ENCODE measurements at regions not wholly inside any gene's neighbourhood (a gene's known extent, or its start where the extent isn't known, plus 50 kb on each side); places are given as distances from the start of the nearest gene placed in this dataset.
"Not testable (repeated sequence)": the region's sequence is repeated elsewhere in the genome, so short reads cannot be mapped to it uniquely, and the experiment has no call there.

- Mint-ChIP-seq H3K4me1 (no peaks in the 10 kb centered on the region), H3K4me3 (no peak overlapping the region), H3K36me3 (no peaks in the 10 kb centered on the region), H3K27me3 (ENCODE audit: low read depth in 3 of 3) (no peaks in the 10 kb centered on the region), H3K9me3 (peaks cover 5 to 23% (median 14%) of the 10 kb centered on the region in 7 donors), H3K27ac (no peak overlapping the region)
- no peaks in the 10 kb centered on the region for H4K20me1 ChIP-seq (ENCODE audit: insufficient read depth, low read length)
- H3K9ac ChIP-seq (ENCODE audit: insufficient read depth, low read length, poor library complexity, severe bottlenecking) = no peak overlapping the region
- intact Hi-C loops (cut with micrococcal nuclease) = no loop called here
- H3K4me1 ChIP-seq (ENCODE audit: control insufficient read depth in 1 of 2, insufficient read depth in 2 of 2, low read length in 2 of 2) = no peaks in the 10 kb centered on the region
- H3K27ac ChIP-seq (ENCODE audit: low read depth in 1 of 2, low read length in 2 of 2) = no peak overlapping the region
- no peak for TF ChIP-seq CTCF (IDR thresholded peaks at IDR 0.05)
- H2AFZ ChIP-seq (ENCODE audit: insufficient read depth, low read depth, low read length, poor library complexity, severe bottlenecking) = no peak overlapping the region
- DNase-seq = no peak
- H3K36me3 ChIP-seq (replicated peaks in 1 of 2; ENCODE audit: control insufficient read depth in 1 of 2, insufficient read depth in 2 of 2, low read length in 2 of 2) = no peaks in the 10 kb centered on the region
- H3K79me2 ChIP-seq (ENCODE audit: insufficient read depth, low read length) = no peaks in the 10 kb centered on the region
- no CpG with 5 or more reads among the region's 3 CpGs for WGBS (ENCODE audit: insufficient coverage)
- H3K9me3 ChIP-seq (replicated peaks in 1 of 2; ENCODE audit: control insufficient read depth in 1 of 2, insufficient read depth in 1 of 2, low read length in 2 of 2) = peaks cover 14 to 17% of the 10 kb centered on the region in 2 donors
- no peaks in the 10 kb centered on the region for H3K27me3 ChIP-seq (ENCODE audit: control insufficient read depth in 2 of 2, insufficient read depth in 2 of 2, low read length in 2 of 2)
- H3K4me2 ChIP-seq (replicated peaks; ENCODE audit: extremely low read depth, low read length, poor library complexity, severe bottlenecking) = no peak overlapping the region
- H3K4me3 ChIP-seq (replicated peaks in 1 of 3; ENCODE audit: low read depth in 2 of 3, low read length in 3 of 3) = no peak overlapping the region
Observed at GRCh38 chr7:86372262-86372661, 271.4 kb upstream of the GRM3 start.

DNA sequence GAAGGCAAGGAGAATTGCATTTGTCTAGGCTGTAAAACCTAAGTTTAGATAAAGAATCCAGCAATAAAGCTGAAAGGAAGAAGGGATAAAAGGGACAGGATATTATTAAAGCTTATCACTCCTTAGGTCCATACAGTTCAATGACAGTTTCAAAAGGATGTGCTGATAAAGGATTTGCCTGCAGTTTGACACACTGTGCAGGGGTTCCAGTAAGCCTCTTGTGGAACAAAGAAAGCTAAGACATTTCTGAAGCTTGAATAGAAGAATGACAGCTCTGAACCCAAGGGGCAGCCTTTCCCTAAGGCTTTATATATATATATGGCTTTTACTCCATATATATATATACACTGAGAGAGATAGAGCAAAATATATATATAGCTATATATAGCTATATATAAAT lies 276.8 kb upstream of the GRM3 start:
- H3K36me3 ChIP-seq (replicated peaks in 1 of 2; ENCODE audit: control insufficient read depth in 1 of 2, insufficient read depth in 2 of 2, low read length in 2 of 2) = no peaks in the 10 kb centered on the region
- no peaks in the 10 kb centered on the region for H3K4me1 ChIP-seq (ENCODE audit: control insufficient read depth in 1 of 2, insufficient read depth in 2 of 2, low read length in 2 of 2)
- no peak overlapping the region for H3K4me3 ChIP-seq (replicated peaks in 1 of 3; ENCODE audit: low read depth in 2 of 3, low read length in 3 of 3)
- H3K4me3 Mint-ChIP-seq = no peak overlapping the region
- no peak for DNase-seq
- peaks cover 0 to 5% of the 10 kb centered on the region in 2 donors for H3K9me3 ChIP-seq (replicated peaks in 1 of 2; ENCODE audit: control insufficient read depth in 1 of 2, insufficient read depth in 1 of 2, low read length in 2 of 2)
- H3K9ac ChIP-seq (ENCODE audit: insufficient read depth, low read length, poor library complexity, severe bottlenecking) = no peak overlapping the region
- H3K79me2 ChIP-seq (ENCODE audit: insufficient read depth, low read length) = no peaks in the 10 kb centered on the region
- peaks cover 0 to 10% (median 3%) of the 10 kb centered on the region in 7 donors for H3K9me3 Mint-ChIP-seq
- no peaks in the 10 kb centered on the region for H3K4me1 Mint-ChIP-seq
- intact Hi-C loops (cut with micrococcal nuclease) = no loop called here
- no peaks in the 10 kb centered on the region for H4K20me1 ChIP-seq (ENCODE audit: insufficient read depth, low read length)
- no peaks in the 10 kb centered on the region for H3K27me3 Mint-ChIP-seq (ENCODE audit: low read depth in 3 of 3)
- H3K36me3 Mint-ChIP-seq = no peaks in the 10 kb centered on the region
- H3K27ac Mint-ChIP-seq = no peak overlapping the region
- TF ChIP-seq CTCF (IDR thresholded peaks at IDR 0.05) = no peak
- H3K27ac ChIP-seq (ENCODE audit: low read depth in 1 of 2, low read length in 2 of 2) = no peak overlapping the region
- H3K4me2 ChIP-seq (replicated peaks; ENCODE audit: extremely low read depth, low read length, poor library complexity, severe bottlenecking) = no peak overlapping the region
- H2AFZ ChIP-seq (ENCODE audit: insufficient read depth, low read depth, low read length, poor library complexity, severe bottlenecking) = no peak overlapping the region
- no peaks in the 10 kb centered on the region for H3K27me3 ChIP-seq (ENCODE audit: control insufficient read depth in 2 of 2, insufficient read depth in 2 of 2, low read length in 2 of 2)

DNA sequence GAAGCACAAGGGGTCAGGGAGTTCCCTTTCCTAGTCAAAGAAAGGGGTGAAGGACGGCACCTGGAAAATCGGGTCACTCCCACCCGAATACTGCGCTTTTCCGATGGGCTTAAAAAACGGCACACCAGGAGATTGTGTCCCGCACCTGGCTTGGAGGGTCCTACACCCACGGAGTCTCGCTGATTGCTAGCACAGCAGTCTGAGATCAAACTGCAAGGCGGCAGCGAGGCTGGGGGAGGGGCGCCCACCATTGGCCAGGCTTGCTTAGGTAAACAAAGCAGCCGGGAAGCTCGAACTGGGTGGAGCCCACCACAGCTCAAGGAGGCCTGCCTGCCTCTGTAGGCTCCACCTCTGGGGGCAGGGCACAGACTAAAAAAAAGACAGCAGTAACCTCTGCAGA lies 303.3 kb upstream of the GRM3 start:
- H2AFZ ChIP-seq (ENCODE audit: insufficient read depth, low read depth, low read length, poor library complexity, severe bottlenecking); H3K27ac Mint-ChIP-seq; H3K4me3 Mint-ChIP-seq; H3K4me1 Mint-ChIP-seq; H3K27me3 Mint-ChIP-seq (ENCODE audit: low read depth in 3 of 3); H3K9me3 ChIP-seq (replicated peaks in 1 of 2; ENCODE audit: control insufficient read depth in 1 of 2, insufficient read depth in 1 of 2, low read length in 2 of 2); H3K27me3 ChIP-seq (ENCODE audit: control insufficient read depth in 2 of 2, insufficient read depth in 2 of 2, low read length in 2 of 2); H3K4me3 ChIP-seq (replicated peaks in 1 of 3; ENCODE audit: low read depth in 2 of 3, low read length in 3 of 3); H3K36me3 Mint-ChIP-seq; H3K9ac ChIP-seq (ENCODE audit: insufficient read depth, low read length, poor library complexity, severe bottlenecking); H3K4me1 ChIP-seq (ENCODE audit: control insufficient read depth in 1 of 2, insufficient read depth in 2 of 2, low read length in 2 of 2); H4K20me1 ChIP-seq (ENCODE audit: insufficient read depth, low read length); H3K27ac ChIP-seq (ENCODE audit: low read depth in 1 of 2, low read length in 2 of 2); H3K4me2 ChIP-seq (replicated peaks; ENCODE audit: extremely low read depth, low read length, poor library complexity, severe bottlenecking); H3K9me3 Mint-ChIP-seq; intact Hi-C loops (cut with micrococcal nuclease); DNase-seq; H3K36me3 ChIP-seq (replicated peaks in 1 of 2; ENCODE audit: control insufficient read depth in 1 of 2, insufficient read depth in 2 of 2, low read length in 2 of 2); H3K79me2 ChIP-seq (ENCODE audit: insufficient read depth, low read length): not testable (repeated sequence)
- WGBS (ENCODE audit: insufficient coverage) = no CpG with 5 or more reads among the region's 14 CpGs
